Astrocyte (in vitro differentiated cells and primary cell): ENCODE measurements at regions not wholly inside any gene's neighbourhood (a gene's known extent, or its start where the extent isn't known, plus 50 kb on each side); places are given as distances from the start of the nearest gene placed in this dataset.

Experiments used
- DNase-seq: peaks from one replicate; pipeline ENCODE4 v3.0.0-alpha.2; 2010; ENCODE audit warnings: low read depth
- FAIRE-seq: peaks from 2 replicates; lab custom pipeline; 2011; peaks lifted over from hg19 to GRCh38; lab: Jason Lieb, UNC
- H2AFZ ChIP-seq: 2 replicates; pipeline ENCODE4 v1.6.0; 2012; ENCODE audit warnings: low read depth, low read length, inconsistent platforms
- H3K27ac ChIP-seq: 2 replicates; pipeline ENCODE4 v1.5.1; 2011; ENCODE audit warnings: low read depth, low read length, inconsistent platforms
- H3K27me3 ChIP-seq: 2 replicates; pipeline ENCODE4 v1.6.0; 2011; ENCODE audit warnings: low read length, inconsistent platforms; ENCODE audit not compliant: insufficient read depth
- H3K36me3 ChIP-seq: 2 replicates; pipeline ENCODE4 v1.5.1; 2011; ENCODE audit warnings: low read length, inconsistent platforms; ENCODE audit not compliant: insufficient read depth
- H3K4me1 ChIP-seq: 2 replicates; pipeline ENCODE4 v1.5.1; 2011; ENCODE audit warnings: low read length, inconsistent platforms; ENCODE audit not compliant: insufficient read depth
- H3K4me2 ChIP-seq: 2 replicates; pipeline ENCODE4 v1.6.0; 2012; ENCODE audit warnings: low read length, inconsistent platforms
- H3K4me3 ChIP-seq: 2 replicates; pipeline ENCODE4 v1.5.1; 2011; ENCODE audit warnings: low read depth, mild to moderate bottlenecking, low read length, inconsistent platforms; ENCODE audit not compliant: insufficient read depth
- H3K79me2 ChIP-seq: 2 replicates; pipeline ENCODE4 v1.6.0; 2012; ENCODE audit warnings: mild to moderate bottlenecking, low read length, inconsistent platforms; ENCODE audit not compliant: insufficient read depth
- H3K9ac ChIP-seq: 2 replicates; pipeline ENCODE4 v1.6.0; 2012; ENCODE audit warnings: mild to moderate bottlenecking, low read length, inconsistent platforms
- H3K9me3 ChIP-seq: 2 replicates; pipeline ENCODE4 v1.5.1; 2012; ENCODE audit warnings: low read depth, mild to moderate bottlenecking, low read length, inconsistent platforms; ENCODE audit not compliant: insufficient read depth
- H4K20me1 ChIP-seq: 2 replicates; pipeline ENCODE4 v1.6.0; 2012; ENCODE audit warnings: low read length, inconsistent platforms; ENCODE audit not compliant: insufficient read depth
- H3K27ac Mint-ChIP-seq: one replicate; pipeline ENCODE4 v1.8.0; 2021; ENCODE audit warnings: mild to moderate bottlenecking, mixed read lengths; ENCODE audit not compliant: unreplicated experiment
- H3K27me3 Mint-ChIP-seq: one replicate; pipeline ENCODE4 v1.8.0; 2021; ENCODE audit warnings: low read depth, mixed read lengths; ENCODE audit not compliant: unreplicated experiment
- H3K36me3 Mint-ChIP-seq: one replicate; pipeline ENCODE4 v1.8.0; 2021; ENCODE audit warnings: low read depth, mixed read lengths; ENCODE audit not compliant: unreplicated experiment
- H3K4me1 Mint-ChIP-seq: one replicate; pipeline ENCODE4 v1.8.0; 2021; ENCODE audit warnings: low read depth, mixed read lengths; ENCODE audit not compliant: unreplicated experiment
- H3K4me3 Mint-ChIP-seq: one replicate; pipeline ENCODE4 v1.8.0; 2021; ENCODE audit warnings: mild to moderate bottlenecking, moderate library complexity, mixed read lengths; ENCODE audit not compliant: unreplicated experiment
- H3K9me3 Mint-ChIP-seq: one replicate; pipeline ENCODE4 v1.8.0; 2021; ENCODE audit warnings: mild to moderate bottlenecking, mixed read lengths; ENCODE audit not compliant: unreplicated experiment
- CTCF ChIP-seq: IDR thresholded peaks from 2 replicates; pipeline ENCODE4 v1.5.1; 2011; ENCODE audit warnings: low read depth, mild to moderate bottlenecking, inconsistent platforms, low read length, moderate library complexity; ENCODE audit not compliant: insufficient read depth
- EZH2 ChIP-seq: IDR thresholded peaks from 2 replicates; pipeline ENCODE4 v1.6.1; 2012; ENCODE audit warnings: mild to moderate bottlenecking, low read length, inconsistent platforms; ENCODE audit not compliant: insufficient read depth

- Mint-ChIP-seq H3K4me1 (no peaks in the 10 kb centered on the region), H3K9me3 (peaks cover 2% of the 10 kb centered on the region), H3K36me3 (no peaks in the 10 kb centered on the region), H3K27ac (no peak overlapping the region), H3K27me3 (peaks cover 26% of the 10 kb centered on the region), H3K4me3 (no peak overlapping the region)
- FAIRE-seq (no peak), DNase-seq (no peak)
- Histone ChIP-seq H3K27me3 (no peaks in the 10 kb centered on the region), H3K4me3 (no peak overlapping the region), H3K79me2 (no peaks in the 10 kb centered on the region), H3K9me3 (no peaks in the 10 kb centered on the region), H3K27ac (no peak overlapping the region), H3K4me2 (no peak overlapping the region), H3K9ac (no peak overlapping the region), H2AFZ (no peak overlapping the region), H4K20me1 (no peaks in the 10 kb centered on the region), H3K4me1 (no peaks in the 10 kb centered on the region), H3K36me3 (no peaks in the 10 kb centered on the region)
- TF ChIP-seq CTCF, result no peak
- TF ChIP-seq EZH2, result no peak
Observed at GRCh38 chr20:39310363-39310995, 348.3 kb downstream of the DHX35 start.

GRCh38 chr20:39309458-39309857, 347.3 kb downstream of the DHX35 start:
- Mint-ChIP-seq H3K9me3 (no peaks in the 10 kb centered on the region), H3K4me1 (no peaks in the 10 kb centered on the region), H3K27ac (no peak overlapping the region), H3K27me3 (peaks cover 28% of the 10 kb centered on the region), H3K4me3 (no peak overlapping the region), H3K36me3 (no peaks in the 10 kb centered on the region)
- H3K27me3 ChIP-seq, result no peaks in the 10 kb centered on the region
- H3K9me3 ChIP-seq, result no peaks in the 10 kb centered on the region
- H3K4me3 ChIP-seq, result no peak overlapping the region
- H3K9ac ChIP-seq, result no peak overlapping the region
- H3K79me2 ChIP-seq, result no peaks in the 10 kb centered on the region
- no peak for DNase-seq
- no peaks in the 10 kb centered on the region for H3K4me1 ChIP-seq
- no peak overlapping the region for H2AFZ ChIP-seq
- H3K4me2 ChIP-seq, result no peak overlapping the region
- FAIRE-seq, result no peak
- H4K20me1 ChIP-seq, result no peaks in the 10 kb centered on the region
- no peak overlapping the region for H3K27ac ChIP-seq
- H3K36me3 ChIP-seq, result no peaks in the 10 kb centered on the region
- TF ChIP-seq EZH2 (no peak), CTCF (no peak)

GRCh38 chr20:39302312-39302711, 340.2 kb downstream of the DHX35 start:
- H3K9me3 Mint-ChIP-seq, result no peaks in the 10 kb centered on the region
- no peaks in the 10 kb centered on the region for H3K9me3 ChIP-seq
- no peaks in the 10 kb centered on the region for H3K36me3 Mint-ChIP-seq
- no peaks in the 10 kb centered on the region for H3K4me1 Mint-ChIP-seq
- H3K4me3 Mint-ChIP-seq, result no peak overlapping the region
- H3K27ac ChIP-seq, result no peak overlapping the region
- H3K27me3 Mint-ChIP-seq, result peaks cover 23% of the 10 kb centered on the region
- no peak overlapping the region for H3K27ac Mint-ChIP-seq
- DNase-seq, result no peak
- no peak for FAIRE-seq
- no peak overlapping the region for H3K9ac ChIP-seq
- no peak overlapping the region for H3K4me3 ChIP-seq
- H3K79me2 ChIP-seq, result no peaks in the 10 kb centered on the region
- no peak overlapping the region for H3K4me2 ChIP-seq
- TF ChIP-seq EZH2 (no peak), CTCF (no peak)
- H2AFZ ChIP-seq, result no peak overlapping the region
- H3K27me3 ChIP-seq, result no peaks in the 10 kb centered on the region
- no peaks in the 10 kb centered on the region for H3K36me3 ChIP-seq
- H3K4me1 ChIP-seq, result no peaks in the 10 kb centered on the region
- no peaks in the 10 kb centered on the region for H4K20me1 ChIP-seq
